Liver (tissue), 3 donors: ENCODE measurements at regions not wholly inside any gene's neighbourhood (a gene's known extent, or its start where the extent isn't known, plus 50 kb on each side); places are given as distances from the start of the nearest gene placed in this dataset.

Experiments
- ATF3 ChIP-seq: IDR thresholded peaks from 2 replicates; pipeline ENCODE4 v1.6.1; 2016; ENCODE audit warnings: antibody characterized with exemption
- EGR1 ChIP-seq, 2 donors: IDR thresholded peaks; 2 replicates each; pipeline ENCODE4 v1.6.1; 2016 to 2018; ENCODE audit warnings: antibody characterized with exemption in 2 of 2, low read depth in 2 of 2
- FOXA1 ChIP-seq: IDR thresholded peaks from 2 replicates; pipeline ENCODE4 v1.6.1; 2016; ENCODE audit warnings: antibody characterized with exemption
- GABPA ChIP-seq, 2 donors: IDR thresholded peaks in 1 of 2; conservative IDR thresholded peaks in 1 of 2; 2 replicates each; pipeline ENCODE4 v1.6.1; 2016; ENCODE audit warnings: antibody characterized with exemption in 2 of 2, mild to moderate bottlenecking in 1 of 2, moderate library complexity in 1 of 2
- JUND ChIP-seq, 2 donors: IDR thresholded peaks; 2 replicates each; pipeline ENCODE4 v1.6.1; 2016; ENCODE audit warnings: antibody characterized with exemption in 2 of 2
- MAX ChIP-seq: IDR thresholded peaks from 2 replicates; pipeline ENCODE4 v1.6.1; 2016; ENCODE audit warnings: antibody characterized with exemption
- RAD21 ChIP-seq, 2 donors: IDR thresholded peaks; 2 replicates each; pipeline ENCODE4 v1.6.1; 2016; ENCODE audit warnings: antibody characterized with exemption in 2 of 2, mild to moderate bottlenecking in 2 of 2
- SP1 ChIP-seq: IDR thresholded peaks from 2 replicates; pipeline ENCODE4 v1.6.1; 2018; ENCODE audit warnings: antibody characterized with exemption, mild to moderate bottlenecking
- YY1 ChIP-seq: IDR thresholded peaks from 2 replicates; pipeline ENCODE4 v1.6.1; 2016; ENCODE audit warnings: antibody characterized with exemption, mild to moderate bottlenecking
- TF ChIP-seq, protein P1 (sequence below): IDR thresholded peaks from 2 replicates; pipeline ENCODE4 v1.6.1; 2016; ENCODE audit warnings: antibody characterized with exemption, mild to moderate bottlenecking
- TF ChIP-seq, protein P2 (sequence below): fragments of 150-350 bp; IDR thresholded peaks from 2 replicates; pipeline ENCODE4 v1.5.1; 2017; ENCODE audit warnings: improper control_type of control experiment, low read depth, low read length; ENCODE audit not compliant: missing input control
- TF ChIP-seq, protein P3 (sequence below): IDR thresholded peaks from 2 replicates; pipeline ENCODE4 v1.6.1; 2016; ENCODE audit warnings: antibody characterized with exemption
- donor health status: healthy.
- donor health status: healthy.

DNA sequence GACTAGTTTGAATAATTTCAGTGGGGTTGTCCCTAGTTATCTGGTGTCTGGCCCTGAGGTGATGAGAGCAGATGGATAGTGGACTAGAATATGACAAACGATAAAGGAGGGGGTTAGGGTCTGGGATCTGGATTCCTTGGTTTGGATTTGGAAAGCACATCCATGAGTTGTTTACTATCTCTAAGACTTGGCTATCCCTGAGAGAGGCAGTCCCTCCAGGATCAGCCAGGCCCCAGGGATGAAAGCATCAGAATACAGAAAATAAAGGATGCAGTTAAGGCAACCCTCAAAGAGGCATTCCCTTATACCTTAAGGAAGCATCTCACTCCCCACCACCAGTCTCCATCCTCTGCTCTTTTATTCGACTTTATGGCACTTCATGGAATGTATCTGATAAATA is 230.7 kb downstream of the NHLRC3 start:
- TF ChIP-seq, protein P1, sequence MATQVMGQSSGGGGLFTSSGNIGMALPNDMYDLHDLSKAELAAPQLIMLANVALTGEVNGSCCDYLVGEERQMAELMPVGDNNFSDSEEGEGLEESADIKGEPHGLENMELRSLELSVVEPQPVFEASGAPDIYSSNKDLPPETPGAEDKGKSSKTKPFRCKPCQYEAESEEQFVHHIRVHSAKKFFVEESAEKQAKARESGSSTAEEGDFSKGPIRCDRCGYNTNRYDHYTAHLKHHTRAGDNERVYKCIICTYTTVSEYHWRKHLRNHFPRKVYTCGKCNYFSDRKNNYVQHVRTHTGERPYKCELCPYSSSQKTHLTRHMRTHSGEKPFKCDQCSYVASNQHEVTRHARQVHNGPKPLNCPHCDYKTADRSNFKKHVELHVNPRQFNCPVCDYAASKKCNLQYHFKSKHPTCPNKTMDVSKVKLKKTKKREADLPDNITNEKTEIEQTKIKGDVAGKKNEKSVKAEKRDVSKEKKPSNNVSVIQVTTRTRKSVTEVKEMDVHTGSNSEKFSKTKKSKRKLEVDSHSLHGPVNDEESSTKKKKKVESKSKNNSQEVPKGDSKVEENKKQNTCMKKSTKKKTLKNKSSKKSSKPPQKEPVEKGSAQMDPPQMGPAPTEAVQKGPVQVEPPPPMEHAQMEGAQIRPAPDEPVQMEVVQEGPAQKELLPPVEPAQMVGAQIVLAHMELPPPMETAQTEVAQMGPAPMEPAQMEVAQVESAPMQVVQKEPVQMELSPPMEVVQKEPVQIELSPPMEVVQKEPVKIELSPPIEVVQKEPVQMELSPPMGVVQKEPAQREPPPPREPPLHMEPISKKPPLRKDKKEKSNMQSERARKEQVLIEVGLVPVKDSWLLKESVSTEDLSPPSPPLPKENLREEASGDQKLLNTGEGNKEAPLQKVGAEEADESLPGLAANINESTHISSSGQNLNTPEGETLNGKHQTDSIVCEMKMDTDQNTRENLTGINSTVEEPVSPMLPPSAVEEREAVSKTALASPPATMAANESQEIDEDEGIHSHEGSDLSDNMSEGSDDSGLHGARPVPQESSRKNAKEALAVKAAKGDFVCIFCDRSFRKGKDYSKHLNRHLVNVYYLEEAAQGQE = no peak
- TF ChIP-seq, protein P2, sequence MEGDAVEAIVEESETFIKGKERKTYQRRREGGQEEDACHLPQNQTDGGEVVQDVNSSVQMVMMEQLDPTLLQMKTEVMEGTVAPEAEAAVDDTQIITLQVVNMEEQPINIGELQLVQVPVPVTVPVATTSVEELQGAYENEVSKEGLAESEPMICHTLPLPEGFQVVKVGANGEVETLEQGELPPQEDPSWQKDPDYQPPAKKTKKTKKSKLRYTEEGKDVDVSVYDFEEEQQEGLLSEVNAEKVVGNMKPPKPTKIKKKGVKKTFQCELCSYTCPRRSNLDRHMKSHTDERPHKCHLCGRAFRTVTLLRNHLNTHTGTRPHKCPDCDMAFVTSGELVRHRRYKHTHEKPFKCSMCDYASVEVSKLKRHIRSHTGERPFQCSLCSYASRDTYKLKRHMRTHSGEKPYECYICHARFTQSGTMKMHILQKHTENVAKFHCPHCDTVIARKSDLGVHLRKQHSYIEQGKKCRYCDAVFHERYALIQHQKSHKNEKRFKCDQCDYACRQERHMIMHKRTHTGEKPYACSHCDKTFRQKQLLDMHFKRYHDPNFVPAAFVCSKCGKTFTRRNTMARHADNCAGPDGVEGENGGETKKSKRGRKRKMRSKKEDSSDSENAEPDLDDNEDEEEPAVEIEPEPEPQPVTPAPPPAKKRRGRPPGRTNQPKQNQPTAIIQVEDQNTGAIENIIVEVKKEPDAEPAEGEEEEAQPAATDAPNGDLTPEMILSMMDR = no peak
- TF ChIP-seq ATF3 (no peak), SP1 (no peak), YY1 (no peak), JUND (IDR thresholded peaks at IDR 0.05) (no peak), MAX (no peak), RAD21 (IDR thresholded peaks at IDR 0.05) (no peak), FOXA1 (no peak), GABPA (IDR thresholded peaks at IDR 0.05 in 1 of 2, conservative IDR thresholded peaks at IDR 0.05 in 1 of 2) (no peak), EGR1 (IDR thresholded peaks at IDR 0.05; ENCODE audit: low read depth in 2 of 2) (no peak)
- TF ChIP-seq, protein P3, sequence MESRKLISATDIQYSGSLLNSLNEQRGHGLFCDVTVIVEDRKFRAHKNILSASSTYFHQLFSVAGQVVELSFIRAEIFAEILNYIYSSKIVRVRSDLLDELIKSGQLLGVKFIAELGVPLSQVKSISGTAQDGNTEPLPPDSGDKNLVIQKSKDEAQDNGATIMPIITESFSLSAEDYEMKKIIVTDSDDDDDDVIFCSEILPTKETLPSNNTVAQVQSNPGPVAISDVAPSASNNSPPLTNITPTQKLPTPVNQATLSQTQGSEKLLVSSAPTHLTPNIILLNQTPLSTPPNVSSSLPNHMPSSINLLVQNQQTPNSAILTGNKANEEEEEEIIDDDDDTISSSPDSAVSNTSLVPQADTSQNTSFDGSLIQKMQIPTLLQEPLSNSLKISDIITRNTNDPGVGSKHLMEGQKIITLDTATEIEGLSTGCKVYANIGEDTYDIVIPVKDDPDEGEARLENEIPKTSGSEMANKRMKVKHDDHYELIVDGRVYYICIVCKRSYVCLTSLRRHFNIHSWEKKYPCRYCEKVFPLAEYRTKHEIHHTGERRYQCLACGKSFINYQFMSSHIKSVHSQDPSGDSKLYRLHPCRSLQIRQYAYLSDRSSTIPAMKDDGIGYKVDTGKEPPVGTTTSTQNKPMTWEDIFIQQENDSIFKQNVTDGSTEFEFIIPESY = no peak
